Muscle layer of colon (tissue), 2 donors: ENCODE measurements at regions not wholly inside any gene's neighbourhood (a gene's known extent, or its start where the extent isn't known, plus 50 kb on each side); places are given as distances from the start of the nearest gene placed in this dataset.
"Not testable (repeated sequence)": the region's sequence is repeated elsewhere in the genome, so short reads cannot be mapped to it uniquely, and the experiment has no call there.

ENCODE experiments used
- H3K27ac ChIP-seq: one replicate; pipeline ENCODE4 v1.7.0; 2013; ENCODE audit warnings: low read depth, mild to moderate bottlenecking, low read length, moderate library complexity
- H3K27me3 ChIP-seq, 2 donors: one replicate each; pipeline ENCODE4 v1.7.0; 2013; ENCODE audit warnings: low read length in 2 of 2, mild to moderate bottlenecking in 2 of 2; ENCODE audit not compliant: insufficient read depth in 2 of 2, control insufficient read depth in 1 of 2
- H3K36me3 ChIP-seq: one replicate; pipeline ENCODE4 v1.7.0; 2013; ENCODE audit warnings: mild to moderate bottlenecking, low read length; ENCODE audit not compliant: insufficient read depth
- H3K4me1 ChIP-seq: one replicate; pipeline ENCODE4 v1.7.0; 2013; ENCODE audit warnings: mild to moderate bottlenecking, low read length; ENCODE audit not compliant: insufficient read depth
- H3K4me3 ChIP-seq, 2 donors: one replicate each; pipeline ENCODE4 v1.7.0; 2013; ENCODE audit warnings: low read length in 2 of 2, low read depth in 1 of 2, mild to moderate bottlenecking in 1 of 2, moderate library complexity in 1 of 2
- H3K9ac ChIP-seq: one replicate; pipeline ENCODE4 v1.7.0; 2013; ENCODE audit warnings: low read length
- H3K9me3 ChIP-seq: one replicate; pipeline ENCODE4 v1.7.0; 2013; ENCODE audit warnings: mild to moderate bottlenecking, low read length
- donor health status: abdominal sarcoma.
- donor health status: Adenocarcinoma of cecum.

DNA sequence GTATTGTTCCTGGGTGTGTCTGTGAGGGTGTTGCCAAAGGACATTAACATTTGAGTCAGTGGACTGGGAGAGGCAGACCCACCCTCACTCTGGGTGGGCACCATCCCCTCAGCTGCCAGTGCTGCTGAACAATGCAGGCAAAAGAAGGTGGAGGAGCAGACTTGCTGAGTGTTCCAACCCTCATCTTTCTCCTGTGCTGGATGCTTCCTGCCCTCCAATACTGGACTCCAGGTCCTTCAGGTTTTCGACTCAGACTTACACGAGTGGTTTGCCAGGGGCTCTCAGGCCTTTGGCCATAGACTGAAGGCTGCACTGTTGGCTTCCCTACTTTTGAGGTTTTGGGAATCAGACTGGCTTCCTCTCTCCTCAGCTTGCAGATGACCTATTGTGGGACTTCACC is 155.0 kb downstream of the THBS2 start:
- not testable (repeated sequence) for H3K27ac ChIP-seq, H3K9ac ChIP-seq, H3K4me3 ChIP-seq, H3K27me3 ChIP-seq, H3K9me3 ChIP-seq, H3K4me1 ChIP-seq, H3K36me3 ChIP-seq

GRCh38 chr6:169098116-169098515 is 155.5 kb downstream of the THBS2 start:
- no peaks in the 10 kb centered on the region for H3K9me3 ChIP-seq
- H3K27ac ChIP-seq: no peak overlapping the region
- H3K4me3 ChIP-seq: no peak overlapping the region

DNA sequence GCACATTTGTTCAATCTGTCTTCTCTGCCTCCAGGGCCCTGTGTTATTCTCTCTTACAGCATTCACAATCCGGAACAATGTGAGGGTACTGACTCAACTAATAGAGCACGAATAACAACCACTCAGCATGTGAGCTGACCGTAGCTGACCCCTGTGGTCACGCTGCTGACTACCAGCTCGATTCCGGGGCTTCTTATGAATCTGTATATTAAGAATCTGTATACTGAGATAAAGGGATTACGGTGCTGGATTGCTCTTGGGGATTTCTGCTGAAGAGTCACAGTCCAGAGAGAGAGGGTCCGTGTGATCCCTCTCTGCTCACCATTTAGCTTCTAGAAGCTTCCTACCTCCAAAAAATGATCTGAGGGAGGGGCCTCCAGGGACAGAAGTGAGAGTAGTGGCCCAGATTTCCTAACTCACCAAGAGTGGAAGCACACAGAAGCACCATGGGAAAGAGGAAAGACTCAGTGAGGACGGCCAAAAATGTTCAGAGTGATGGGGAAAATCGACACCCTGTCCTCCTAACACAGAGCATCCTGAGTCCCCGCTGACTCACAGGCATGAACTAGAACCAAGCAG is 156.2 kb downstream of the THBS2 start:
- H3K36me3 ChIP-seq: no peaks in the 10 kb centered on the region
- H3K9me3 ChIP-seq: no peaks in the 10 kb centered on the region
- no peaks in the 10 kb centered on the region for H3K27me3 ChIP-seq
- H3K9ac ChIP-seq: no peak overlapping the region
- H3K4me3 ChIP-seq: no peak overlapping the region
- H3K4me1 ChIP-seq: no peaks in the 10 kb centered on the region
- H3K27ac ChIP-seq: no peak overlapping the region

More at GRCh38 chr6:169098116-169098515, 155.5 kb downstream of the THBS2 start:
- H3K4me1 ChIP-seq: no peaks in the 10 kb centered on the region
- H3K27me3 ChIP-seq: no peaks in the 10 kb centered on the region
- no peaks in the 10 kb centered on the region for H3K36me3 ChIP-seq
- H3K9ac ChIP-seq: no peak overlapping the region

GRCh38 chr6:169096388-169096787 is 157.3 kb downstream of the THBS2 start:
- Histone ChIP-seq H3K27ac (no peak overlapping the region), H3K9ac (no peak overlapping the region), H3K4me1 (peaks cover 6% of the 10 kb centered on the region), H3K4me3 (no peak overlapping the region), H3K36me3 (no peaks in the 10 kb centered on the region), H3K9me3 (no peaks in the 10 kb centered on the region), H3K27me3 (no peaks in the 10 kb centered on the region)

DNA sequence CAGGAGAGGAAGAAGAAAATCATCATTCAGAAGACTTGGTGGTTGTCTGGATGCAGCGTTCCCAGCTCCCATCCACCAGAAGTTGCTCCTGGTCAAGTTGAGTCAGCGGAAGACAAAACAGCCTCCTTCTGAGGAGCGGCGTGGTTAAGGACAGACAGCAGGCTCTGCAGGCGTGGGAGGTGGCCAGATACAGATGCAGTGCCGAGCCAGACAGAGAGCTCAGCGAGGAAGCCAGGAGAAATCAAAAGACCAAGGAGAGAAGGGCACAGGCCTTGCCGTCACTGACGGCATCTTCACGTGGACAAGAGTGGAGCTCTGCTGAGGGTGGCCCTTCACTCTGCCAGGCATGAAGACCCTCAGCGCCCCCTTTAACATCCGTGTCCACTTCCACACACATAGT is 158.5 kb downstream of the THBS2 start:
- H3K27me3 ChIP-seq: no peaks in the 10 kb centered on the region
- no peaks in the 10 kb centered on the region for H3K36me3 ChIP-seq
- H3K27ac ChIP-seq: no peak overlapping the region
- H3K4me3 ChIP-seq: no peak overlapping the region
- H3K9me3 ChIP-seq: no peaks in the 10 kb centered on the region
- H3K9ac ChIP-seq: no peak overlapping the region
- peaks cover 6% of the 10 kb centered on the region for H3K4me1 ChIP-seq

DNA sequence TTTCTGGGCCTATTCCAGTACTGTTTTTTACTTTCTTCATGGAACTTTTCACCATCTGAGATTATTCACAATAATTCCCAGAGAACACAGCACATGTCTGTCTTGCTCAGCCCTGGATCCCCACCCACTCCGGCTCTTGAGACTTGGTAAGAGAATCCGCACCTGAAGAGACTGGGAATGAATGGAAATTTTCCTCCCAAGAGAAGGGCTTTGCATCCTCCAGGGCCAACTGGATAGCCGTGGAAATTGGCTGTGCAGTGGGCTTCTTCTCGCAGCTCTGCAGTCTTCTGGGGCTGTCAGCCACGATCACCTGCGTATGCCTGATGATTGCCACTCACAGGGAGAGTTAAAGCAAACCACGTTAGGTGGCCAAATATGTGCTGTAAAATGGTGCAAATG is 159.1 kb downstream of the THBS2 start:
- no peaks in the 10 kb centered on the region for H3K9me3 ChIP-seq
- H3K27ac ChIP-seq: no peak overlapping the region
- H3K36me3 ChIP-seq: no peaks in the 10 kb centered on the region
- no peaks in the 10 kb centered on the region for H3K27me3 ChIP-seq
- no peak overlapping the region for H3K4me3 ChIP-seq
- H3K9ac ChIP-seq: no peak overlapping the region
- peaks cover 6% of the 10 kb centered on the region for H3K4me1 ChIP-seq

DNA sequence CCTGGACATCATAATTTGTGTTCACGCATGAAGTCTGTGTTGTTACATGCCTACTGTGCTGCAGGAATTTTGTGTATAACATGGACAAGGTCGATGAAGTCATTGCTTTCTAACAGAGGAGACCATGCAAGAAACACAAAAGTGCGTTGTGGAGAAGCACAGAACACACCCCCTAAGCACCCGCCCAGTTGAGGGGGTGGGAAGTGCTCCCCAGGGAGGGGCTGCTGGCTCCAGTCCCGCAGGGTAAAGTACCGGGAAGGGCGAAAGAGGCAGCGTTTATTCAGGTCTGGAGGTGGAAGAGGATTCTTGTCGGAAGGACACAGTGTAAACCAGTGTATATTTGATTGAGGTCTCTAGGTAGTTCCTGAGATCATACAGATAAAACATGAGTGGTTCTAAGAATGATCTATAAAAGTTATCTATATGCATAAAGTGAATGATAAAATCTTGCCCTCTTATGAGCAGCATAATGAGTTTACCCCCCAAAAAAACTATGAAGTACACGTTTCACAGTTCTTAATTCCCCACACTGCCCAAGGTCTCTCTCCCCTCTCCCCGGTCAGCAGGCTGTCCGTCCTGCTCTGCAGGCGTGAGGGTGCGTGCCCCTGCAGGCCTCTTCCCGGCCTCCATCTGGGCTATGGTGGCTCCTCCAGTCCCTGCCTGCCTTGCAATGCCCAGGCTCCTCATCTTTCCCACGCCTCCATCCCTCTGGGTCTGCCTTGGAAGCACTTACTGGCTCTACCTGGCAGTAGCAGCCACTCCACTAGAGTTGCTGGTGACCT is 159.7 kb downstream of the THBS2 start:
- Histone ChIP-seq H3K9ac (no peak overlapping the region), H3K4me1 (peaks cover 6% of the 10 kb centered on the region), H3K36me3 (no peaks in the 10 kb centered on the region), H3K27ac (no peak overlapping the region), H3K27me3 (no peaks in the 10 kb centered on the region), H3K4me3 (no peak overlapping the region), H3K9me3 (no peaks in the 10 kb centered on the region)

- H3K4me3 ChIP-seq: no peak overlapping the region
- H3K9ac ChIP-seq: no peak overlapping the region
- H3K27ac ChIP-seq: no peak overlapping the region
- H3K4me1 ChIP-seq: peaks cover 12% of the 10 kb centered on the region
- no peaks in the 10 kb centered on the region for H3K27me3 ChIP-seq
- no peaks in the 10 kb centered on the region for H3K36me3 ChIP-seq
- H3K9me3 ChIP-seq: no peaks in the 10 kb centered on the region
Observed at GRCh38 chr6:169093066-169093723, 160.5 kb downstream of the THBS2 start.

GRCh38 chr6:169092375-169092774 is 161.3 kb downstream of the THBS2 start:
- Histone ChIP-seq H3K4me3 (no peak overlapping the region), H3K36me3 (no peaks in the 10 kb centered on the region), H3K27me3 (no peaks in the 10 kb centered on the region), H3K27ac (no peak overlapping the region), H3K9me3 (no peaks in the 10 kb centered on the region), H3K9ac (no peak overlapping the region), H3K4me1 (peaks cover 20% of the 10 kb centered on the region)

DNA sequence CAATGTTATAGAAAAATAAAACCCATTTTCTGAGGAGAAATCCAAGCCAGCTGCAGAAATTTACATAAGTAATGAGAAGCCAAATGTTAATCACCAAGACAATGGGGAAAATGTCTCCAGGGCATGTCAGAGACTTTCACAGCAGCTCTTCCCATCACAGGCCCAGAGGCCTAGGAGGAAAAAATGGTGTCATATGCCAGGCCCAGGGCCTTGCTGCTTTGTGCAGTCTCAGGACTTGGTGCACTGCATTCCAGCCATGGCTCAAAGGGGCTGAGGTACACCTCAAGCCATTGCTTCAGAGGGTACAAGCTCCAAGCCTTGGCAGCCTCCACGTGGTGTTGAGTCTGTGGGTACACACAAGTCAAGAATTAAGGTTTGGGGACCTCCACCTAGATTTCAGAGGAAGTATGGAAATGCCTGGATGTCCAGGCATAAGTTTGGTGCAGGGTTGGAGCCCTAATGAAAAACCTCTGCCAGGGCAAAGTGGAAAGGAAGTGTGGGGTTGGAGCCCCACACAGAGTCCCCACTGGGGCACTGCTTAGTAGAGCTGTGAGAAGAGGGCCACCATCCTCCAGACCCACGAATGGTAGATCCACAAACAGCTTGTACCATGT is 163.0 kb downstream of the THBS2 start:
- not testable (repeated sequence) for H3K9me3 ChIP-seq, H3K27ac ChIP-seq, H3K9ac ChIP-seq, H3K4me3 ChIP-seq, H3K36me3 ChIP-seq, H3K27me3 ChIP-seq
- H3K4me1 ChIP-seq: peaks cover 21% of the 10 kb centered on the region

DNA sequence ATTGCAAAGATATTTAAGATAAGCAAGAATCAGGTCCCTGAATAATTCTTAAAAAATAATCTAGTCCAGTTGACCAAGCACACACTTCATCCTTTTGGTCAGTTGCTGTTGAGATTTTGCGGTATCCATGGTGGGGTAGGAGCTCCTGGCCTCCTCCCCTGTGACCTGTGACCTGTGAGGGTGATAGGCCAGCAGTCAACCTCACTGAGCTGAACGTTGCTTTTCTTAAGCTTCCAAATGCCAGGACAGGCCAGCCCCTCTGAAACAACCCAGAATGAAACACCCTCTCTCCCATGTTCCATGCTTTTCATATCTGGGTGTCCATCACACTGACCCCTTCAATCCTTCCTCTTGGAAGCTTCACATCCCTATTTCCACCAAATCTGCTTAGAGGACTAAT is 164.9 kb downstream of the THBS2 start:
- H3K9ac ChIP-seq: no peak overlapping the region
- H3K36me3 ChIP-seq: no peaks in the 10 kb centered on the region
- H3K9me3 ChIP-seq: no peaks in the 10 kb centered on the region
- H3K4me1 ChIP-seq: peaks cover 21% of the 10 kb centered on the region
- H3K4me3 ChIP-seq: no peak overlapping the region
- H3K27ac ChIP-seq: no peak overlapping the region
- H3K27me3 ChIP-seq: no peaks in the 10 kb centered on the region
